H1 (cell line): ENCODE measurements at regions not wholly inside any gene's neighbourhood (a gene's known extent, or its start where the extent isn't known, plus 50 kb on each side); places are given as distances from the start of the nearest gene placed in this dataset.

ENCODE experiments used
- NRF1 ChIP-seq: IDR thresholded peaks from 2 replicates; pipeline ENCODE4 v1.6.1; 2011; ENCODE audit warnings: mild to moderate bottlenecking, low read depth, low read length, improper control_type of control experiment
- RBBP5 ChIP-seq: IDR thresholded peaks from 2 replicates; pipeline ENCODE4 v1.7.1; 2012; ENCODE audit warnings: low read depth, mild to moderate bottlenecking, inconsistent platforms, low read length, moderate library complexity, borderline replicate concordance
- RXRA ChIP-seq: IDR thresholded peaks from 2 replicates; pipeline ENCODE4 v1.6.1; 2011; ENCODE audit warnings: low read depth, mild to moderate bottlenecking, low read length, moderate library complexity; ENCODE audit not compliant: insufficient read depth

DNA sequence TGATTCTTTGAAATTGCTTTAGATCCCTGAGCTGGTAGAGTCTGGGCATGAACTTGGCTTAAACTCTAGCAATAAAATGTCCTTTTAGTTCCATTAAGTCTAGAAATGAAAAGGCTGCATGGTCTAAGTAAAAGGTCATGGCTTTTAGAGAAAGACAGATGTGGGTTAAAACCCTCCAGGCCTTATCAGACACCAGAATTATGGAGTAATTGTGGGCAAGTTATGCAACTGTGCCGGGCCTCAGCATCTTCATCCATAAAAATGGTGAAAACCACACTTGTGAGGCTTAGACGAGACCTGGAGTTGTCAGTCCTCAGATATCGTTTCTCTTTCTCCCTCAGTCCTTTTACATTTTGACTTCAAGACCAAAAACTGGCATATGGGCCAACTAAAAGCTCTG lies 597.9 kb upstream of the KIRREL3 start (continued):
- TF ChIP-seq NRF1 (no peak), RXRA (no peak), RBBP5 (no peak)
